ENCODE measurements at regions not wholly inside any gene's neighbourhood (a gene's known extent, or its start where the extent isn't known, plus 50 kb on each side); places are given as distances from the start of the nearest gene placed in this dataset.

DNA sequence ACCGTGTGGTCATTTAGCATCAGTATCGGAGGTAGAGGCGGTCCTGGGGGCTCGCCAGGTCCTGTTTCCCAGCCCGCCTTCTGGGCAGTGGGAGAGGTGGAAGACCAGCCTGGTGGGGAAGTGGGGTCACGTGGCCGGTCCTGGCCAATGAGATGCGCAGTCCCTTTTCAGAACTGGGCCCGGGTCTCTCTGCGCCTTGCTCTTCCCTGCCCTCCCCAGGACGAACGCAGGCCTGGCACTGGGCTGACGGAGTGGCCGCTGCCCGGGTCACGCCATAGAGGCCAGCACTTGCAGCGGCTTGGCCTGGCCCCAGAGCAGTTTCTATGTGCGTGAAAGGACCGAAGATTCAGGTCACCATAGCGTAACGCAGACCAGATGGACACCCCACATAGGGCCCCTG, 97.6 kb downstream of the OLFM1 start:
- TF ChIP-seq EZH2 (IDR thresholded peaks at IDR 0.05): no peak
- no peak for TF ChIP-seq POLR2AphosphoS5 (IDR thresholded peaks at IDR 0.05; ENCODE audit: borderline replicate concordance, low read depth, low read length)

Data from SK-N-MC (cell line).